GM23338 (cell line): ENCODE measurements at regions not wholly inside any gene's neighbourhood (a gene's known extent, or its start where the extent isn't known, plus 50 kb on each side); places are given as distances from the start of the nearest gene placed in this dataset.

Source experiments
- TF ChIP-seq, protein P1 (sequence below), 2 experiments: fragments of 200-600 bp in 1 of 2; sonication (generic) in 1 of 2; conservative IDR thresholded peaks; 2 replicates each; pipeline versions ENCODE4 v1.5.1 to v1.6.1; 2016 to 2017; ENCODE audit warnings: antibody characterized with exemption in 2 of 2, low read depth in 2 of 2, mild to moderate bottlenecking in 2 of 2, moderate library complexity in 1 of 2
- TF ChIP-seq, protein P2 (sequence below): IDR thresholded peaks from one replicate; pipeline ENCODE4 v1.6.1; 2018; ENCODE audit warnings: antibody characterized with exemption; ENCODE audit not compliant: unreplicated experiment

GRCh38 chrX:40866893-40867292, 131.6 kb upstream of the MED14 start:
- TF ChIP-seq, protein P1, sequence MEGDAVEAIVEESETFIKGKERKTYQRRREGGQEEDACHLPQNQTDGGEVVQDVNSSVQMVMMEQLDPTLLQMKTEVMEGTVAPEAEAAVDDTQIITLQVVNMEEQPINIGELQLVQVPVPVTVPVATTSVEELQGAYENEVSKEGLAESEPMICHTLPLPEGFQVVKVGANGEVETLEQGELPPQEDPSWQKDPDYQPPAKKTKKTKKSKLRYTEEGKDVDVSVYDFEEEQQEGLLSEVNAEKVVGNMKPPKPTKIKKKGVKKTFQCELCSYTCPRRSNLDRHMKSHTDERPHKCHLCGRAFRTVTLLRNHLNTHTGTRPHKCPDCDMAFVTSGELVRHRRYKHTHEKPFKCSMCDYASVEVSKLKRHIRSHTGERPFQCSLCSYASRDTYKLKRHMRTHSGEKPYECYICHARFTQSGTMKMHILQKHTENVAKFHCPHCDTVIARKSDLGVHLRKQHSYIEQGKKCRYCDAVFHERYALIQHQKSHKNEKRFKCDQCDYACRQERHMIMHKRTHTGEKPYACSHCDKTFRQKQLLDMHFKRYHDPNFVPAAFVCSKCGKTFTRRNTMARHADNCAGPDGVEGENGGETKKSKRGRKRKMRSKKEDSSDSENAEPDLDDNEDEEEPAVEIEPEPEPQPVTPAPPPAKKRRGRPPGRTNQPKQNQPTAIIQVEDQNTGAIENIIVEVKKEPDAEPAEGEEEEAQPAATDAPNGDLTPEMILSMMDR (conservative IDR thresholded peaks at IDR 0.05; ENCODE audit: low read depth in 2 of 2): no peak
- TF ChIP-seq, protein P2, sequence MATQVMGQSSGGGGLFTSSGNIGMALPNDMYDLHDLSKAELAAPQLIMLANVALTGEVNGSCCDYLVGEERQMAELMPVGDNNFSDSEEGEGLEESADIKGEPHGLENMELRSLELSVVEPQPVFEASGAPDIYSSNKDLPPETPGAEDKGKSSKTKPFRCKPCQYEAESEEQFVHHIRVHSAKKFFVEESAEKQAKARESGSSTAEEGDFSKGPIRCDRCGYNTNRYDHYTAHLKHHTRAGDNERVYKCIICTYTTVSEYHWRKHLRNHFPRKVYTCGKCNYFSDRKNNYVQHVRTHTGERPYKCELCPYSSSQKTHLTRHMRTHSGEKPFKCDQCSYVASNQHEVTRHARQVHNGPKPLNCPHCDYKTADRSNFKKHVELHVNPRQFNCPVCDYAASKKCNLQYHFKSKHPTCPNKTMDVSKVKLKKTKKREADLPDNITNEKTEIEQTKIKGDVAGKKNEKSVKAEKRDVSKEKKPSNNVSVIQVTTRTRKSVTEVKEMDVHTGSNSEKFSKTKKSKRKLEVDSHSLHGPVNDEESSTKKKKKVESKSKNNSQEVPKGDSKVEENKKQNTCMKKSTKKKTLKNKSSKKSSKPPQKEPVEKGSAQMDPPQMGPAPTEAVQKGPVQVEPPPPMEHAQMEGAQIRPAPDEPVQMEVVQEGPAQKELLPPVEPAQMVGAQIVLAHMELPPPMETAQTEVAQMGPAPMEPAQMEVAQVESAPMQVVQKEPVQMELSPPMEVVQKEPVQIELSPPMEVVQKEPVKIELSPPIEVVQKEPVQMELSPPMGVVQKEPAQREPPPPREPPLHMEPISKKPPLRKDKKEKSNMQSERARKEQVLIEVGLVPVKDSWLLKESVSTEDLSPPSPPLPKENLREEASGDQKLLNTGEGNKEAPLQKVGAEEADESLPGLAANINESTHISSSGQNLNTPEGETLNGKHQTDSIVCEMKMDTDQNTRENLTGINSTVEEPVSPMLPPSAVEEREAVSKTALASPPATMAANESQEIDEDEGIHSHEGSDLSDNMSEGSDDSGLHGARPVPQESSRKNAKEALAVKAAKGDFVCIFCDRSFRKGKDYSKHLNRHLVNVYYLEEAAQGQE: no peak
